ENCODE measurements at regions not wholly inside any gene's neighbourhood (a gene's known extent, or its start where the extent isn't known, plus 50 kb on each side); places are given as distances from the start of the nearest gene placed in this dataset.
"Not testable (repeated sequence)": the region's sequence is repeated elsewhere in the genome, so short reads cannot be mapped to it uniquely, and the experiment has no call there.

DNA sequence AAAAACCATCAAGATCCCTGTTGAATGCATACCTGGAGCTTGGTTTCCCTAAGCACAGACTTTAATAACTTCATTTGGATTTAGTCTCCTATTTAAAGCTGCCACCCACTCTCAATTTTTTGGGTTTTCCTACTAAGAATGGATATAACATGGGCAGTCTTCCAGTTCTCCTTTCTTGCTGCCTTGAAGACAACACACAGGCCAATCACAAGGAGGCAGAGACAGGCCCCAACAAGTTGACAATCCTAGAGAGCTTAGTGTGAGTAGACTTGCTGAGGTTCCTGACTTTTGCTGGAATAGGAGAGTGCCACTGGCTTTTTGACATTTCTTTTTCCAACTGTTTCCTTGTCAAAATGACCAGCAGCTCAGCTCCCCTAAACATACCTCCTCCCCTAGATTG is 112.3 kb upstream of the ESR1 start:
- Histone ChIP-seq H3K4me1 (ENCODE audit: insufficient read depth, low read length) (peaks cover 5% of the 10 kb centered on the region), H3K36me3 (ENCODE audit: insufficient read depth, low read length) (no peaks in the 10 kb centered on the region), H3K4me3 (ENCODE audit: low read length) (no peak overlapping the region), H3K27me3 (ENCODE audit: control insufficient read depth in 1 of 2, insufficient read depth in 2 of 2, low read length in 2 of 2) (no peaks in the 10 kb centered on the region), H3K9me3 (ENCODE audit: control insufficient read depth in 1 of 2, insufficient read depth in 1 of 2, low read length in 2 of 2) (peaks cover 0 to 3% of the 10 kb centered on the region in 2 experiments), H3K27ac (ENCODE audit: low read depth in 1 of 2, low read length in 2 of 2) (no peak overlapping the region)
- intact Hi-C loops (cut with DNase I, micrococcal nuclease): no loop called here
- no peaks in the 10 kb centered on the region for H3K9me3 Mint-ChIP-seq
- TF ChIP-seq CTCF (IDR thresholded peaks at IDR 0.05): no peak
- peaks cover 25% of the 10 kb centered on the region for H3K4me1 Mint-ChIP-seq (ENCODE audit: low read depth)
- H3K27me3 Mint-ChIP-seq: no peaks in the 10 kb centered on the region
- no peaks in the 10 kb centered on the region for H3K36me3 Mint-ChIP-seq (ENCODE audit: low read depth)
- ChIA-PET POLR2A (no interaction called here), CTCF (no interaction called here)
- ATAC-seq (ENCODE audit: poor library complexity) (no peak), DNase-seq (no peak)
- no peak overlapping the region for H3K4me3 Mint-ChIP-seq
- no peak overlapping the region for H3K27ac Mint-ChIP-seq

- H3K4me1 Mint-ChIP-seq (ENCODE audit: low read depth): peaks cover 14% of the 10 kb centered on the region
- H3K4me1 ChIP-seq (ENCODE audit: insufficient read depth, low read length); H3K9me3 ChIP-seq (ENCODE audit: control insufficient read depth in 1 of 2, insufficient read depth in 1 of 2, low read length in 2 of 2); H3K4me3 Mint-ChIP-seq; H3K9me3 Mint-ChIP-seq; H3K36me3 ChIP-seq (ENCODE audit: insufficient read depth, low read length); DNase-seq; POLR2A ChIA-PET; H3K27me3 ChIP-seq (ENCODE audit: control insufficient read depth in 1 of 2, insufficient read depth in 2 of 2, low read length in 2 of 2); H3K27ac Mint-ChIP-seq; H3K27ac ChIP-seq (ENCODE audit: low read depth in 1 of 2, low read length in 2 of 2); CTCF ChIA-PET; H3K4me3 ChIP-seq (ENCODE audit: low read length); intact Hi-C loops (cut with DNase I, micrococcal nuclease); H3K27me3 Mint-ChIP-seq; H3K36me3 Mint-ChIP-seq (ENCODE audit: low read depth); ATAC-seq (ENCODE audit: poor library complexity): not testable (repeated sequence)
These were observed 111.2 kb upstream of the ESR1 start for GRCh38 chr6:151696302-151696701.

GRCh38 chr6:151698931-151699700 is 108.4 kb upstream of the ESR1 start:
- no peaks in the 10 kb centered on the region for H3K27me3 ChIP-seq (ENCODE audit: control insufficient read depth in 1 of 2, insufficient read depth in 2 of 2, low read length in 2 of 2)
- intact Hi-C loops (cut with DNase I, micrococcal nuclease): no loop called here
- no peak overlapping the region for H3K4me3 ChIP-seq (ENCODE audit: low read length)
- no peaks in the 10 kb centered on the region for H3K36me3 Mint-ChIP-seq (ENCODE audit: low read depth)
- H3K36me3 ChIP-seq (ENCODE audit: insufficient read depth, low read length): no peaks in the 10 kb centered on the region
- DNase-seq (no peak), ATAC-seq (ENCODE audit: poor library complexity) (no peak)
- peaks cover 0 to 3% of the 10 kb centered on the region in 2 experiments for H3K9me3 ChIP-seq (ENCODE audit: control insufficient read depth in 1 of 2, insufficient read depth in 1 of 2, low read length in 2 of 2)
- CTCF ChIA-PET: interaction anchor here (1.1 kb wide), 1 partner anchor 8 kb away, joined by 3 read pairs; no protein-coding TSS in a partner anchor
- peaks cover 25% of the 10 kb centered on the region for H3K4me1 Mint-ChIP-seq (ENCODE audit: low read depth)
- peaks cover 12% of the 10 kb centered on the region for H3K4me1 ChIP-seq (ENCODE audit: insufficient read depth, low read length)
- H3K27me3 Mint-ChIP-seq: no peaks in the 10 kb centered on the region
- H3K27ac ChIP-seq (ENCODE audit: low read depth in 1 of 2, low read length in 2 of 2): no peak overlapping the region
- H3K4me3 Mint-ChIP-seq: no peak overlapping the region
- POLR2A ChIA-PET: no interaction called here
- no peak overlapping the region for H3K27ac Mint-ChIP-seq
- no peaks in the 10 kb centered on the region for H3K9me3 Mint-ChIP-seq
- TF ChIP-seq CTCF (IDR thresholded peaks at IDR 0.05): no peak

GRCh38 chr6:151699719-151700118 is 107.8 kb upstream of the ESR1 start:
- Mint-ChIP-seq H3K4me1 (ENCODE audit: low read depth) (peaks cover 25% of the 10 kb centered on the region), H3K27ac (no peak overlapping the region), H3K27me3 (no peaks in the 10 kb centered on the region), H3K36me3 (ENCODE audit: low read depth) (no peaks in the 10 kb centered on the region), H3K4me3 (no peak overlapping the region), H3K9me3 (no peaks in the 10 kb centered on the region)
- ChIA-PET POLR2A (no interaction called here), CTCF (interaction anchor here (1.1 kb wide), 1 partner anchor 9 kb away, joined by 3 read pairs; no protein-coding TSS in a partner anchor)
- Histone ChIP-seq H3K4me3 (ENCODE audit: low read length) (no peak overlapping the region), H3K27ac (ENCODE audit: low read depth in 1 of 2, low read length in 2 of 2) (no peak overlapping the region), H3K9me3 (ENCODE audit: control insufficient read depth in 1 of 2, insufficient read depth in 1 of 2, low read length in 2 of 2) (peaks cover 0 to 3% of the 10 kb centered on the region in 2 experiments), H3K36me3 (ENCODE audit: insufficient read depth, low read length) (no peaks in the 10 kb centered on the region), H3K27me3 (ENCODE audit: control insufficient read depth in 1 of 2, insufficient read depth in 2 of 2, low read length in 2 of 2) (no peaks in the 10 kb centered on the region), H3K4me1 (ENCODE audit: insufficient read depth, low read length) (peaks cover 12% of the 10 kb centered on the region)
- TF ChIP-seq CTCF (IDR thresholded peaks at IDR 0.05): no peak
- ATAC-seq (ENCODE audit: poor library complexity): no peak
- intact Hi-C loops (cut with DNase I, micrococcal nuclease): no loop called here
- DNase-seq: no peak

Data from CD4-positive, alpha-beta T cell (primary cell).